SK-N-SH treated with all-trans-retinoic acid at 6 μM for 48 hours (cell line): ENCODE measurements at regions not wholly inside any gene's neighbourhood (a gene's known extent, or its start where the extent isn't known, plus 50 kb on each side); places are given as distances from the start of the nearest gene placed in this dataset.

ENCODE experiments used
- ATAC-seq: fragments of 200-7000 bp; cut with Tn5 transposase; 3 replicates; pipeline ENCODE4 v1.9.1; 2020; ENCODE audit warnings: mild to moderate bottlenecking, moderate library complexity
- ARNTL ChIP-seq: fragments of 450-650 bp; formaldehyde crosslinking; IDR thresholded peaks from 2 replicates; pipeline ENCODE4 v1.5.0; 2020; ENCODE audit warnings: low read depth, mild to moderate bottlenecking, moderate library complexity, borderline replicate concordance
- BACH2 ChIP-seq: fragments of 250-450 bp; sonication (Bioruptor Pico); IDR thresholded peaks from 2 replicates; pipeline ENCODE4 v1.9.0; 2021; ENCODE audit warnings: mild to moderate bottlenecking, borderline replicate concordance
- CREB5 ChIP-seq: fragments of 250-450 bp; sonication (Bioruptor Pico); IDR thresholded peaks from 2 replicates; pipeline ENCODE4 v1.5.1; 2020; ENCODE audit warnings: low read depth, mild to moderate bottlenecking, moderate library complexity
- CSDC2 ChIP-seq: fragments of 250-450 bp; sonication (Bioruptor Pico); IDR thresholded peaks from 2 replicates; pipeline ENCODE4 v1.5.0; 2020; ENCODE audit warnings: mild to moderate bottlenecking, moderate library complexity
- CSRNP3 ChIP-seq: fragments of 250-450 bp; sonication (Bioruptor Pico); IDR thresholded peaks from 2 replicates; pipeline ENCODE4 v1.5.1; 2021; ENCODE audit warnings: mild to moderate bottlenecking, moderate library complexity
- ESRRG ChIP-seq: fragments of 250-450 bp; sonication (Bioruptor Pico); IDR thresholded peaks from 2 replicates; pipeline ENCODE4 v1.6.1; 2021; ENCODE audit warnings: mild to moderate bottlenecking
- GLIS3 ChIP-seq: fragments of 250-450 bp; sonication (Bioruptor Pico); IDR thresholded peaks from 2 replicates; pipeline ENCODE4 v1.5.0; 2020; ENCODE audit warnings: mild to moderate bottlenecking, moderate library complexity
- ISL1 ChIP-seq: fragments of 250-450 bp; sonication (Bioruptor Pico); IDR thresholded peaks from 2 replicates; pipeline ENCODE4 v2.1.2; 2022; ENCODE audit warnings: mild to moderate bottlenecking, moderate library complexity
- OSR1 ChIP-seq: fragments of 250-450 bp; sonication (Bioruptor Pico); IDR thresholded peaks from 2 replicates; pipeline ENCODE4 v1.8.0; 2022; ENCODE audit warnings: moderate library complexity, mild to moderate bottlenecking, inconsistent platforms
- PATZ1 ChIP-seq: fragments of 250-450 bp; sonication (Bioruptor Pico); IDR thresholded peaks from 2 replicates; pipeline ENCODE4 v1.8.0; 2020; ENCODE audit warnings: mild to moderate bottlenecking, moderate library complexity, borderline replicate concordance
- PPARA ChIP-seq: fragments of 250-450 bp; sonication (Bioruptor Pico); IDR thresholded peaks from 2 replicates; pipeline ENCODE4 v1.5.0; 2020; ENCODE audit warnings: mild to moderate bottlenecking, borderline replicate concordance
- RARB ChIP-seq: fragments of 250-450 bp; sonication (Bioruptor Pico); IDR thresholded peaks from 2 replicates; pipeline ENCODE4 v1.8.0; 2021; ENCODE audit warnings: mild to moderate bottlenecking, moderate library complexity
- SNAI2 ChIP-seq: fragments of 250-450 bp; sonication (Bioruptor Pico); IDR thresholded peaks from 2 replicates; pipeline ENCODE4 v1.5.0; 2020; ENCODE audit warnings: mild to moderate bottlenecking, moderate library complexity
- TCF4 ChIP-seq: fragments of 250-450 bp; sonication (Bioruptor Pico); IDR thresholded peaks from 2 replicates; pipeline ENCODE4 v1.8.0; 2021; ENCODE audit warnings: mild to moderate bottlenecking, moderate library complexity, borderline replicate concordance
- TOX ChIP-seq: fragments of 250-450 bp; sonication (Bioruptor Pico); IDR thresholded peaks from 2 replicates; pipeline ENCODE4 v1.8.0; 2021; ENCODE audit warnings: mild to moderate bottlenecking, moderate library complexity, borderline replicate concordance
- ZC3H10 ChIP-seq: fragments of 250-450 bp; sonication (Bioruptor Pico); IDR thresholded peaks from 2 replicates; pipeline ENCODE4 v1.5.1; 2021; ENCODE audit warnings: mild to moderate bottlenecking, moderate library complexity
- ZFP3 ChIP-seq: fragments of 250-450 bp; sonication (Bioruptor Pico); IDR thresholded peaks from 2 replicates; pipeline ENCODE4 v1.5.0; 2020; ENCODE audit warnings: mild to moderate bottlenecking, moderate library complexity
- ZFP30 ChIP-seq: fragments of 450-650 bp; formaldehyde crosslinking; IDR thresholded peaks from 2 replicates; pipeline ENCODE4 v1.5.0; 2022; ENCODE audit warnings: mild to moderate bottlenecking, moderate library complexity
- ZNF565 ChIP-seq: fragments of 450-650 bp; formaldehyde crosslinking; conservative IDR thresholded peaks from 2 replicates; pipeline ENCODE4 v1.5.0; 2020; ENCODE audit warnings: low read depth, mild to moderate bottlenecking, moderate library complexity
- ZNF70 ChIP-seq: fragments of 450-650 bp; formaldehyde crosslinking; IDR thresholded peaks from 2 replicates; pipeline ENCODE4 v1.5.0; 2020; ENCODE audit warnings: mild to moderate bottlenecking, moderate library complexity
- ZNF8 ChIP-seq: fragments of 450-650 bp; formaldehyde crosslinking; IDR thresholded peaks from 2 replicates; pipeline ENCODE4 v1.5.0; 2020; ENCODE audit warnings: mild to moderate bottlenecking, moderate library complexity

- no peak for TF ChIP-seq ZNF565 (CRISPR knock-in tag)
- no peak for TF ChIP-seq TOX
Measured at GRCh38 chr1:22197644-22198043, 54.7 kb upstream of the WNT4 start (continued).

- ATAC-seq = no peak
- no peak for TF ChIP-seq ESRRG (CRISPR knock-in tag)
- TF ChIP-seq ISL1 (CRISPR knock-in tag) = no peak
- no peak for TF ChIP-seq PATZ1 (CRISPR knock-in tag)
- TF ChIP-seq PPARA = no peak
- TF ChIP-seq ZNF70 (CRISPR knock-in tag) = no peak
- TF ChIP-seq TCF4 (CRISPR knock-in tag) = no peak
- TF ChIP-seq OSR1 (CRISPR knock-in tag) = no peak
- TF ChIP-seq BACH2 = no peak
- TF ChIP-seq RARB (CRISPR knock-in tag) = no peak
- no peak for TF ChIP-seq ARNTL (CRISPR knock-in tag)
- TF ChIP-seq CSRNP3 = no peak
- TF ChIP-seq ZC3H10 (CRISPR knock-in tag) = no peak
- no peak for TF ChIP-seq ZNF8 (CRISPR knock-in tag)
- no peak for TF ChIP-seq GLIS3
- no peak for TF ChIP-seq SNAI2 (CRISPR knock-in tag)
- TF ChIP-seq TOX = no peak
- no peak for TF ChIP-seq ZFP30 (CRISPR knock-in tag)
Measured at GRCh38 chr1:22201023-22201422, 58.1 kb upstream of the WNT4 start.

GRCh38 chr1:22203335-22203734, 60.4 kb upstream of the WNT4 start:
- no peak for ATAC-seq
- TF ChIP-seq ZNF565 (CRISPR knock-in tag) = no peak
- no peak for TF ChIP-seq ZNF70 (CRISPR knock-in tag)
- no peak for TF ChIP-seq ESRRG (CRISPR knock-in tag)
- no peak for TF ChIP-seq PPARA
- no peak for TF ChIP-seq CSDC2 (CRISPR knock-in tag)
- no peak for TF ChIP-seq ISL1 (CRISPR knock-in tag)
- no peak for TF ChIP-seq ZFP3 (CRISPR knock-in tag)
- no peak for TF ChIP-seq CSRNP3
- no peak for TF ChIP-seq TOX
- TF ChIP-seq OSR1 (CRISPR knock-in tag) = no peak
- no peak for TF ChIP-seq ZFP30 (CRISPR knock-in tag)
- TF ChIP-seq ZC3H10 (CRISPR knock-in tag) = no peak
- TF ChIP-seq TCF4 (CRISPR knock-in tag) = no peak
- TF ChIP-seq ARNTL (CRISPR knock-in tag) = no peak
- TF ChIP-seq SNAI2 (CRISPR knock-in tag) = no peak

GRCh38 chr1:22204057-22204840, 61.4 kb upstream of the WNT4 start:
- no peak for ATAC-seq
- TF ChIP-seq SNAI2 (CRISPR knock-in tag) (no peak), PPARA (no peak), CREB5 (no peak), PATZ1 (CRISPR knock-in tag) (no peak), BACH2 (no peak), ZFP3 (CRISPR knock-in tag) (no peak)
